HEK293 (cell line): ENCODE measurements at regions not wholly inside any gene's neighbourhood (a gene's known extent, or its start where the extent isn't known, plus 50 kb on each side); places are given as distances from the start of the nearest gene placed in this dataset.

Source experiments
- CTCF ChIA-PET: fragments of 350-600 bp; formaldehyde crosslinking; extraction: SDS; loops from one replicate; lab custom pipeline; 2021; ENCODE audit warnings: antibody characterized with exemption; lab: Yijun Ruan, JAX
- POLR2A ChIA-PET: fragments of 300-600 bp; formaldehyde crosslinking; extraction: SDS; loops from one replicate; lab custom pipeline; 2020; ENCODE audit warnings: antibody characterized with exemption, inconsistent platforms; lab: Yijun Ruan, JAX
- H3K27ac ChIP-seq: fragments of 200-500 bp; sonication (Bioruptor generic); 2 replicates; pipeline ENCODE4 v1.5.1; 2014; ENCODE audit warnings: low read depth, low read length, control low read depth, inconsistent platforms; ENCODE audit errors: extremely low read depth
- H3K36me3 ChIP-seq, 2 experiments: fragments of 200-500 bp in 1 of 2; sonication (Bioruptor generic) in 1 of 2; 1 replicate in 1 of 2; 2 replicates in 1 of 2; pipeline ENCODE4 v1.5.1; 2014 to 2017; ENCODE audit warnings: inconsistent platforms in 2 of 2, low read length in 2 of 2; ENCODE audit not compliant: control insufficient read depth in 2 of 2, insufficient read depth in 1 of 2
- H3K4me1 ChIP-seq: fragments of 200-500 bp; sonication (Bioruptor generic); 2 replicates; pipeline ENCODE4 v1.5.1; 2014; ENCODE audit warnings: mild to moderate bottlenecking, low read length, inconsistent platforms; ENCODE audit not compliant: control insufficient read depth, insufficient read depth
- H3K4me3 ChIP-seq: 2 replicates; pipeline ENCODE4 v1.5.1; 2011; ENCODE audit warnings: low read depth, mild to moderate bottlenecking, control low read depth, low read length, moderate library complexity
- H3K9me3 ChIP-seq: fragments of 200-500 bp; sonication (Bioruptor generic); 2 replicates; pipeline ENCODE4 v1.5.1; 2014; ENCODE audit warnings: low read depth, low read length, inconsistent platforms; ENCODE audit not compliant: control insufficient read depth, insufficient read depth
- BCL11B ChIP-seq: fragments of 450-650 bp; formaldehyde crosslinking; IDR thresholded peaks from 2 replicates; pipeline ENCODE4 v1.5.1; 2016; ENCODE audit warnings: low read depth, missing biosample characterization, missing genetic modification characterization
- KLF1 ChIP-seq: fragments of 450-650 bp; formaldehyde crosslinking; IDR thresholded peaks from 2 replicates; pipeline ENCODE4 v1.5.1; 2016; ENCODE audit warnings: missing biosample characterization, missing genetic modification characterization
- ZBTB21 ChIP-seq: fragments of 450-650 bp; formaldehyde crosslinking; IDR thresholded peaks from 2 replicates; pipeline ENCODE4 v1.5.1; 2017; ENCODE audit warnings: missing biosample characterization, missing genetic modification characterization
- ZNF146 ChIP-seq: fragments of 450-650 bp; formaldehyde crosslinking; IDR thresholded peaks from 2 replicates; pipeline ENCODE4 v1.5.1; 2016; ENCODE audit warnings: missing biosample characterization, missing genetic modification characterization
- ZNF266 ChIP-seq: fragments of 450-650 bp; formaldehyde crosslinking; IDR thresholded peaks from 2 replicates; pipeline ENCODE4 v1.5.1; 2016; ENCODE audit warnings: missing biosample characterization, missing genetic modification characterization, low read depth
- ZNF311 ChIP-seq: fragments of 450-650 bp; formaldehyde crosslinking; IDR thresholded peaks from 2 replicates; pipeline ENCODE4 v1.5.1; 2017; ENCODE audit warnings: missing biosample characterization, missing genetic modification characterization, borderline replicate concordance
- ZNF37A ChIP-seq: fragments of 450-650 bp; IDR thresholded peaks from 2 replicates; pipeline ENCODE4 v1.5.1; 2018; ENCODE audit warnings: missing biosample characterization, missing genetic modification characterization
- ZNF391 ChIP-seq: fragments of 450-650 bp; formaldehyde crosslinking; IDR thresholded peaks from 2 replicates; pipeline ENCODE4 v1.5.1; 2016; ENCODE audit warnings: low read depth, missing biosample characterization, missing genetic modification characterization, borderline replicate concordance
- ZNF48 ChIP-seq: fragments of 450-650 bp; formaldehyde crosslinking; IDR thresholded peaks from 2 replicates; pipeline ENCODE4 v1.5.1; 2016; ENCODE audit warnings: missing biosample characterization, missing genetic modification characterization
- ZNF530 ChIP-seq: fragments of 450-650 bp; formaldehyde crosslinking; IDR thresholded peaks from 2 replicates; pipeline ENCODE4 v1.5.1; 2016; ENCODE audit warnings: low read depth, missing biosample characterization, missing genetic modification characterization
- ZNF560 ChIP-seq: fragments of 450-650 bp; formaldehyde crosslinking; IDR thresholded peaks from 2 replicates; pipeline ENCODE4 v1.5.1; 2017; ENCODE audit warnings: missing biosample characterization, missing genetic modification characterization, borderline replicate concordance
- ZNF561 ChIP-seq: fragments of 450-650 bp; IDR thresholded peaks from 2 replicates; pipeline ENCODE4 v1.5.1; 2018; ENCODE audit warnings: missing biosample characterization, missing genetic modification characterization, borderline replicate concordance
- ZNF571 ChIP-seq: fragments of 450-650 bp; formaldehyde crosslinking; IDR thresholded peaks from 2 replicates; pipeline ENCODE4 v1.5.0; 2017; ENCODE audit warnings: missing biosample characterization, missing genetic modification characterization
- ZNF610 ChIP-seq: fragments of 450-650 bp; formaldehyde crosslinking; IDR thresholded peaks from 2 replicates; pipeline ENCODE4 v1.5.1; 2016; ENCODE audit warnings: missing biosample characterization, missing genetic modification characterization, borderline replicate concordance
- ZSCAN16 ChIP-seq: fragments of 450-650 bp; formaldehyde crosslinking; IDR thresholded peaks from 2 replicates; pipeline ENCODE4 v1.5.1; 2016; ENCODE audit warnings: missing biosample characterization, missing genetic modification characterization
- ZSCAN23 ChIP-seq: fragments of 450-650 bp; formaldehyde crosslinking; IDR thresholded peaks from 2 replicates; pipeline ENCODE4 v1.5.1; 2016; ENCODE audit warnings: missing biosample characterization, missing genetic modification characterization
- TF ChIP-seq, protein P1 (sequence below): fragments of 450-650 bp; formaldehyde crosslinking; IDR thresholded peaks from 2 replicates; pipeline ENCODE4 v1.5.1; 2016; ENCODE audit warnings: missing biosample characterization, missing genetic modification characterization, borderline replicate concordance
- TF ChIP-seq, protein P2 (sequence below): fragments of 450-650 bp; formaldehyde crosslinking; optimal IDR thresholded peaks from 2 replicates; pipeline ENCODE3; 2016; ENCODE audit warnings: missing biosample characterization, mild to moderate bottlenecking, missing genetic modification characterization
- TF ChIP-seq, protein P3 (sequence below): fragments of 450-650 bp; formaldehyde crosslinking; IDR thresholded peaks from 2 replicates; pipeline ENCODE4 v1.5.1; 2017; ENCODE audit warnings: missing biosample characterization, missing genetic modification characterization
- TF ChIP-seq, protein P4 (sequence below): fragments of 450-650 bp; formaldehyde crosslinking; IDR thresholded peaks from 2 replicates; pipeline ENCODE4 v1.5.1; 2016; ENCODE audit warnings: missing biosample characterization, missing genetic modification characterization
- TF ChIP-seq, protein P5 (sequence below): fragments of 450-650 bp; formaldehyde crosslinking; IDR thresholded peaks from 2 replicates; pipeline ENCODE4 v1.5.1; 2017; ENCODE audit warnings: missing biosample characterization, missing genetic modification characterization
- TF ChIP-seq, protein P6 (sequence below): fragments of 450-650 bp; formaldehyde crosslinking; IDR thresholded peaks from 2 replicates; pipeline ENCODE4 v1.5.1; 2017; ENCODE audit warnings: missing biosample characterization, missing genetic modification characterization

DNA sequence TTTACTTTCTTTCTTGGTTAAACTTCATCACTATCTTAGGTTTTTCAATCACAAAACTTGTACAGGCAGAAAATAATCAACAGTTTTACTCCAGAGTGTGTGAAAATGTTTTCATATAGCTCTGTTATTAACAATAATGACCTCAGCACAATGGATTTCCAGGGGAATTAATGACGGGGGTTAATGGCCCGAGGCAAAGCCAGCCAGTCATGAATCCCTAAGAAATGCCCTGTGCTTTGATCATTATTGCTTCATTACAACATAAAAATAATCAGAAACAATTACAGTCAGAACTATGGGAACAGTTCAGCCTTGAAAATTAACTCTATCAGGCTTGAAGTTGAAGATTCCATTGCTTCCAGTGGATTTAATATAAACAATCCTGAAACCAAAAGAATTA lies 875.4 kb downstream of the ROBO2 start (continued):
- TF ChIP-seq, protein P1, sequence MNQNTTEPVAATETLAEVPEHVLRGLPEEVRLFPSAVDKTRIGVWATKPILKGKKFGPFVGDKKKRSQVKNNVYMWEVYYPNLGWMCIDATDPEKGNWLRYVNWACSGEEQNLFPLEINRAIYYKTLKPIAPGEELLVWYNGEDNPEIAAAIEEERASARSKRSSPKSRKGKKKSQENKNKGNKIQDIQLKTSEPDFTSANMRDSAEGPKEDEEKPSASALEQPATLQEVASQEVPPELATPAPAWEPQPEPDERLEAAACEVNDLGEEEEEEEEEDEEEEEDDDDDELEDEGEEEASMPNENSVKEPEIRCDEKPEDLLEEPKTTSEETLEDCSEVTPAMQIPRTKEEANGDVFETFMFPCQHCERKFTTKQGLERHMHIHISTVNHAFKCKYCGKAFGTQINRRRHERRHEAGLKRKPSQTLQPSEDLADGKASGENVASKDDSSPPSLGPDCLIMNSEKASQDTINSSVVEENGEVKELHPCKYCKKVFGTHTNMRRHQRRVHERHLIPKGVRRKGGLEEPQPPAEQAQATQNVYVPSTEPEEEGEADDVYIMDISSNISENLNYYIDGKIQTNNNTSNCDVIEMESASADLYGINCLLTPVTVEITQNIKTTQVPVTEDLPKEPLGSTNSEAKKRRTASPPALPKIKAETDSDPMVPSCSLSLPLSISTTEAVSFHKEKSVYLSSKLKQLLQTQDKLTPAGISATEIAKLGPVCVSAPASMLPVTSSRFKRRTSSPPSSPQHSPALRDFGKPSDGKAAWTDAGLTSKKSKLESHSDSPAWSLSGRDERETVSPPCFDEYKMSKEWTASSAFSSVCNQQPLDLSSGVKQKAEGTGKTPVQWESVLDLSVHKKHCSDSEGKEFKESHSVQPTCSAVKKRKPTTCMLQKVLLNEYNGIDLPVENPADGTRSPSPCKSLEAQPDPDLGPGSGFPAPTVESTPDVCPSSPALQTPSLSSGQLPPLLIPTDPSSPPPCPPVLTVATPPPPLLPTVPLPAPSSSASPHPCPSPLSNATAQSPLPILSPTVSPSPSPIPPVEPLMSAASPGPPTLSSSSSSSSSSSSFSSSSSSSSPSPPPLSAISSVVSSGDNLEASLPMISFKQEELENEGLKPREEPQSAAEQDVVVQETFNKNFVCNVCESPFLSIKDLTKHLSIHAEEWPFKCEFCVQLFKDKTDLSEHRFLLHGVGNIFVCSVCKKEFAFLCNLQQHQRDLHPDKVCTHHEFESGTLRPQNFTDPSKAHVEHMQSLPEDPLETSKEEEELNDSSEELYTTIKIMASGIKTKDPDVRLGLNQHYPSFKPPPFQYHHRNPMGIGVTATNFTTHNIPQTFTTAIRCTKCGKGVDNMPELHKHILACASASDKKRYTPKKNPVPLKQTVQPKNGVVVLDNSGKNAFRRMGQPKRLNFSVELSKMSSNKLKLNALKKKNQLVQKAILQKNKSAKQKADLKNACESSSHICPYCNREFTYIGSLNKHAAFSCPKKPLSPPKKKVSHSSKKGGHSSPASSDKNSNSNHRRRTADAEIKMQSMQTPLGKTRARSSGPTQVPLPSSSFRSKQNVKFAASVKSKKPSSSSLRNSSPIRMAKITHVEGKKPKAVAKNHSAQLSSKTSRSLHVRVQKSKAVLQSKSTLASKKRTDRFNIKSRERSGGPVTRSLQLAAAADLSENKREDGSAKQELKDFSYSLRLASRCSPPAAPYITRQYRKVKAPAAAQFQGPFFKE (tag by site-specific recombination), result no peak
- TF ChIP-seq ZNF48 (tag by site-specific recombination), result no peak
- TF ChIP-seq ZNF146 (tag by site-specific recombination), result no peak
- no peak for TF ChIP-seq ZNF571 (tag by site-specific recombination)
- no peak for TF ChIP-seq BCL11B (tag by site-specific recombination)
- no peak for TF ChIP-seq ZNF391
- TF ChIP-seq, all 188 proteins: peak for 0

DNA sequence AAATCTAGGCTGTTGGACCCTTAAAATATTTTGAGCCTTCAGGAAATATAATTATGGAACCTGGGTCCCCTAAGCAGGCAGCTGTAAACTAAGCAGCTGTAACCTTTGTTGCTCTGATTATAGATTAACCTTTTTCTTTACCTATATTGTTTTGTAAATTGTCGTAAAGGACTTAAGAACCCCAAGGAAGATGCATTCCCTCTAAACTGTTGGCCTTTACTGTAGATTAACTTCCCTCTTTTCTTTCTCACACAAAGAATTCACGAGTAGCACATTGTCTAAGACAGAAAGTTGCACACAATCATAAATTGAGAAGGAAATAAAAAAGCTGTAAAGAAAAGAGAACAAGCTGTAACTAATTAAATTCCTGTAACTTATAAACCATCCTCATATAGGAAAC lies 877.3 kb downstream of the ROBO2 start:
- no peak overlapping the region for H3K4me3 ChIP-seq
- CTCF ChIA-PET, result interaction anchor here (0.6 kb wide), 1 partner anchor 72 kb away, joined by 6 read pairs; no protein-coding TSS in a partner anchor
- POLR2A ChIA-PET, result no interaction called here
- no peak for TF ChIP-seq ZSCAN16
- no peak for TF ChIP-seq ZNF530
- TF ChIP-seq, protein P2, sequence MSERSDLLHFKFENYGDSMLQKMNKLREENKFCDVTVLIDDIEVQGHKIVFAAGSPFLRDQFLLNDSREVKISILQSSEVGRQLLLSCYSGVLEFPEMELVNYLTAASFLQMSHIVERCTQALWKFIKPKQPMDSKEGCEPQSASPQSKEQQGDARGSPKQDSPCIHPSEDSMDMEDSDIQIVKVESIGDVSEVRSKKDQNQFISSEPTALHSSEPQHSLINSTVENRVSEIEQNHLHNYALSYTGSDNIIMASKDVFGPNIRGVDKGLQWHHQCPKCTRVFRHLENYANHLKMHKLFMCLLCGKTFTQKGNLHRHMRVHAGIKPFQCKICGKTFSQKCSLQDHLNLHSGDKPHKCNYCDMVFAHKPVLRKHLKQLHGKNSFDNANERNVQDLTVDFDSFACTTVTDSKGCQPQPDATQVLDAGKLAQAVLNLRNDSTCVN (tag by site-specific recombination), result no peak
- TF ChIP-seq KLF1 (tag by site-specific recombination), result no peak
- no peak for TF ChIP-seq ZNF266 (tag by site-specific recombination)
- TF ChIP-seq ZNF311 (tag by site-specific recombination), result no peak
- TF ChIP-seq ZBTB21 (tag by site-specific recombination), result no peak
- TF ChIP-seq, protein P3, sequence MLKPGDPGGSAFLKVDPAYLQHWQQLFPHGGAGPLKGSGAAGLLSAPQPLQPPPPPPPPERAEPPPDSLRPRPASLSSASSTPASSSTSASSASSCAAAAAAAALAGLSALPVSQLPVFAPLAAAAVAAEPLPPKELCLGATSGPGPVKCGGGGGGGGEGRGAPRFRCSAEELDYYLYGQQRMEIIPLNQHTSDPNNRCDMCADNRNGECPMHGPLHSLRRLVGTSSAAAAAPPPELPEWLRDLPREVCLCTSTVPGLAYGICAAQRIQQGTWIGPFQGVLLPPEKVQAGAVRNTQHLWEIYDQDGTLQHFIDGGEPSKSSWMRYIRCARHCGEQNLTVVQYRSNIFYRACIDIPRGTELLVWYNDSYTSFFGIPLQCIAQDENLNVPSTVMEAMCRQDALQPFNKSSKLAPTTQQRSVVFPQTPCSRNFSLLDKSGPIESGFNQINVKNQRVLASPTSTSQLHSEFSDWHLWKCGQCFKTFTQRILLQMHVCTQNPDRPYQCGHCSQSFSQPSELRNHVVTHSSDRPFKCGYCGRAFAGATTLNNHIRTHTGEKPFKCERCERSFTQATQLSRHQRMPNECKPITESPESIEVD (tag by site-specific recombination), result no peak
- TF ChIP-seq ZNF560, result no peak
- TF ChIP-seq, protein P4, sequence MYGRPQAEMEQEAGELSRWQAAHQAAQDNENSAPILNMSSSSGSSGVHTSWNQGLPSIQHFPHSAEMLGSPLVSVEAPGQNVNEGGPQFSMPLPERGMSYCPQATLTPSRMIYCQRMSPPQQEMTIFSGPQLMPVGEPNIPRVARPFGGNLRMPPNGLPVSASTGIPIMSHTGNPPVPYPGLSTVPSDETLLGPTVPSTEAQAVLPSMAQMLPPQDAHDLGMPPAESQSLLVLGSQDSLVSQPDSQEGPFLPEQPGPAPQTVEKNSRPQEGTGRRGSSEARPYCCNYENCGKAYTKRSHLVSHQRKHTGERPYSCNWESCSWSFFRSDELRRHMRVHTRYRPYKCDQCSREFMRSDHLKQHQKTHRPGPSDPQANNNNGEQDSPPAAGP (tag by site-specific recombination), result no peak
- TF ChIP-seq, protein P5, sequence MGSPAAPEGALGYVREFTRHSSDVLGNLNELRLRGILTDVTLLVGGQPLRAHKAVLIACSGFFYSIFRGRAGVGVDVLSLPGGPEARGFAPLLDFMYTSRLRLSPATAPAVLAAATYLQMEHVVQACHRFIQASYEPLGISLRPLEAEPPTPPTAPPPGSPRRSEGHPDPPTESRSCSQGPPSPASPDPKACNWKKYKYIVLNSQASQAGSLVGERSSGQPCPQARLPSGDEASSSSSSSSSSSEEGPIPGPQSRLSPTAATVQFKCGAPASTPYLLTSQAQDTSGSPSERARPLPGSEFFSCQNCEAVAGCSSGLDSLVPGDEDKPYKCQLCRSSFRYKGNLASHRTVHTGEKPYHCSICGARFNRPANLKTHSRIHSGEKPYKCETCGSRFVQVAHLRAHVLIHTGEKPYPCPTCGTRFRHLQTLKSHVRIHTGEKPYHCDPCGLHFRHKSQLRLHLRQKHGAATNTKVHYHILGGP (tag by site-specific recombination), result no peak
- TF ChIP-seq ZNF561 (tag by site-specific recombination), result no peak
- TF ChIP-seq, protein P6, sequence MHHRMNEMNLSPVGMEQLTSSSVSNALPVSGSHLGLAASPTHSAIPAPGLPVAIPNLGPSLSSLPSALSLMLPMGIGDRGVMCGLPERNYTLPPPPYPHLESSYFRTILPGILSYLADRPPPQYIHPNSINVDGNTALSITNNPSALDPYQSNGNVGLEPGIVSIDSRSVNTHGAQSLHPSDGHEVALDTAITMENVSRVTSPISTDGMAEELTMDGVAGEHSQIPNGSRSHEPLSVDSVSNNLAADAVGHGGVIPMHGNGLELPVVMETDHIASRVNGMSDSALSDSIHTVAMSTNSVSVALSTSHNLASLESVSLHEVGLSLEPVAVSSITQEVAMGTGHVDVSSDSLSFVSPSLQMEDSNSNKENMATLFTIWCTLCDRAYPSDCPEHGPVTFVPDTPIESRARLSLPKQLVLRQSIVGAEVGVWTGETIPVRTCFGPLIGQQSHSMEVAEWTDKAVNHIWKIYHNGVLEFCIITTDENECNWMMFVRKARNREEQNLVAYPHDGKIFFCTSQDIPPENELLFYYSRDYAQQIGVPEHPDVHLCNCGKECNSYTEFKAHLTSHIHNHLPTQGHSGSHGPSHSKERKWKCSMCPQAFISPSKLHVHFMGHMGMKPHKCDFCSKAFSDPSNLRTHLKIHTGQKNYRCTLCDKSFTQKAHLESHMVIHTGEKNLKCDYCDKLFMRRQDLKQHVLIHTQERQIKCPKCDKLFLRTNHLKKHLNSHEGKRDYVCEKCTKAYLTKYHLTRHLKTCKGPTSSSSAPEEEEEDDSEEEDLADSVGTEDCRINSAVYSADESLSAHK, result no peak
- no peak for TF ChIP-seq ZNF37A (tag by site-specific recombination)
- TF ChIP-seq ZNF610 (tag by site-specific recombination), result no peak
- TF ChIP-seq ZSCAN23, result no peak

More for the DNA sequence above, 877.3 kb downstream of the ROBO2 start:
- Histone ChIP-seq H3K36me3 (no peaks in the 10 kb centered on the region), H3K9me3 (no peaks in the 10 kb centered on the region; the same call in 1 of the 2 replicates), H3K27ac (no peak overlapping the region), H3K4me1 (no peaks in the 10 kb centered on the region)
